Neural progenitor cell (in vitro differentiated cells): ENCODE measurements at regions not wholly inside any gene's neighbourhood (a gene's known extent, or its start where the extent isn't known, plus 50 kb on each side); places are given as distances from the start of the nearest gene placed in this dataset.

Experiments used
- EZH2 ChIP-seq: fragments of 200-600 bp; sonication (generic); IDR thresholded peaks from 2 replicates; pipeline ENCODE4 v1.6.1; 2017; ENCODE audit warnings: antibody characterized with exemption, mild to moderate bottlenecking, moderate library complexity
- TF ChIP-seq, protein P1 (sequence below): fragments of 200-600 bp; sonication (generic); IDR thresholded peaks from 2 replicates; pipeline ENCODE4 v1.5.1; 2017; ENCODE audit warnings: antibody characterized with exemption, mild to moderate bottlenecking

DNA sequence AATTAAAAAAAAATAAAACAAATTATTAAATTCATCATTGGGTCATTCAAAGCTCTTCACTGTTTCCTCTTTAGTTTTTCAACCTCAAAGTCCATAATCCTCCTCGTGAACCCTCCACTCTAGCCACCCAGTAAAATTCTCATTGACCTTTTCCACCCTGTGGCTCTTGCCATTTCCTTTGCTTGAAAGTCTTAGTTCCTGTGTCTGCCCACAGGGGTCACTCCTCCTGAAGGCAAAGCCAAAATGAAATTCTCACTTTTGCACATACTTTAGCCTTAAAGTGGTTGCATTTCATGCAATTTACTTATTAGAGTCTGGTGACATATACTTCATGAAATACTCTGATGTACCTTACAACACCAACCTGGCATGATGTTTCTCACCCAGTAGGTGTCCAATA lies 263.7 kb downstream of the BMP2 start:
- TF ChIP-seq, protein P1, sequence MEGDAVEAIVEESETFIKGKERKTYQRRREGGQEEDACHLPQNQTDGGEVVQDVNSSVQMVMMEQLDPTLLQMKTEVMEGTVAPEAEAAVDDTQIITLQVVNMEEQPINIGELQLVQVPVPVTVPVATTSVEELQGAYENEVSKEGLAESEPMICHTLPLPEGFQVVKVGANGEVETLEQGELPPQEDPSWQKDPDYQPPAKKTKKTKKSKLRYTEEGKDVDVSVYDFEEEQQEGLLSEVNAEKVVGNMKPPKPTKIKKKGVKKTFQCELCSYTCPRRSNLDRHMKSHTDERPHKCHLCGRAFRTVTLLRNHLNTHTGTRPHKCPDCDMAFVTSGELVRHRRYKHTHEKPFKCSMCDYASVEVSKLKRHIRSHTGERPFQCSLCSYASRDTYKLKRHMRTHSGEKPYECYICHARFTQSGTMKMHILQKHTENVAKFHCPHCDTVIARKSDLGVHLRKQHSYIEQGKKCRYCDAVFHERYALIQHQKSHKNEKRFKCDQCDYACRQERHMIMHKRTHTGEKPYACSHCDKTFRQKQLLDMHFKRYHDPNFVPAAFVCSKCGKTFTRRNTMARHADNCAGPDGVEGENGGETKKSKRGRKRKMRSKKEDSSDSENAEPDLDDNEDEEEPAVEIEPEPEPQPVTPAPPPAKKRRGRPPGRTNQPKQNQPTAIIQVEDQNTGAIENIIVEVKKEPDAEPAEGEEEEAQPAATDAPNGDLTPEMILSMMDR = peak; percentile 53
- no peak for TF ChIP-seq EZH2
